ENCODE measurements at regions not wholly inside any gene's neighbourhood (a gene's known extent, or its start where the extent isn't known, plus 50 kb on each side); places are given as distances from the start of the nearest gene placed in this dataset.

DNA sequence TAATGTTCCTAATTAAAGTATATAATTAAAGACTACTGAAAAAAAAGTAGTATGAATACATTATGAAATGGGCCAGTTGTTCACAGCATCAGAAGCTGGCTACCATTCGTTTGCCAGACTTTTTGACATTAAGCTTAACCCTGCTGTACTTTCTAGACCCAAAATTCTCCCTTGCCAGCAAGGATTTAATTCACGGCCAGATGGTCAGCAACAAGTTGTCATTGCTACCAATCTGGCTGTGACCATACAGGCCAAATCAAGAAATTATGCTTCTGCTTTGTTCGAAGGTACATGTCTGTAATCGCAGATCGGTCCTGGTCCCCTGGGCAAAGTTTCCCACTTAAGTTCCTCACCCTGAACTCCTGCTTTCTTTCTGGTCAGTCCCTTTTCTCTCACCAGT is 217.7 kb upstream of the ATXN7L3B start:
- H3K4me1 Mint-ChIP-seq (ENCODE audit: low read depth): no peaks in the 10 kb centered on the region

DNA sequence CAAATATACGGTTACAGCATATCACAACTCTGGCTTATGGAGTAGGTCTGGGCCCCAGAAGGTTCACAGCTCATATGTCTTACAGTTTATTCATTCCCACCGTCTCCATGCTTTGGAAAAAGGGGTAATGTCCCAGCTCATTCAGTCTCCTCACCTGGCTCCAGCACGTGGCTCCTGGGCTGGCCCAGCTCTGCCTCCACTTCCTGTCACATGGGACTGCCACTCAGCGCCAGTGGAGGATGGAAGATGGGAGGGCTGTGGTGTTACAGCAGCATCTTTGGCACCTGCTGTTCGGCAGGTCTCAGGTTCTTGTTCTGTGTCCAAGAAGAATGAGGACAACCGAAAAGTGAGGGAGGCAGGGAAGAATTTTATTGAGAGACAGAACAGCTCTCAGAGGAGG is 216.3 kb upstream of the ATXN7L3B start:
- H3K27me3 Mint-ChIP-seq: no peaks in the 10 kb centered on the region
- H3K27ac Mint-ChIP-seq: no peak overlapping the region
- no peak overlapping the region for H3K4me3 Mint-ChIP-seq
- H3K36me3 Mint-ChIP-seq (ENCODE audit: low read depth): no peaks in the 10 kb centered on the region
- H3K4me1 Mint-ChIP-seq (ENCODE audit: low read depth): no peaks in the 10 kb centered on the region
- intact Hi-C loops (cut with micrococcal nuclease): no loop called here
- no peaks in the 10 kb centered on the region for H3K9me3 Mint-ChIP-seq

More for the DNA sequence above, 217.7 kb upstream of the ATXN7L3B start:
- Mint-ChIP-seq H3K27me3 (no peaks in the 10 kb centered on the region), H3K4me3 (no peak overlapping the region), H3K27ac (no peak overlapping the region), H3K9me3 (no peaks in the 10 kb centered on the region), H3K36me3 (ENCODE audit: low read depth) (no peaks in the 10 kb centered on the region)
- intact Hi-C loops (cut with micrococcal nuclease): no loop called here

DNA sequence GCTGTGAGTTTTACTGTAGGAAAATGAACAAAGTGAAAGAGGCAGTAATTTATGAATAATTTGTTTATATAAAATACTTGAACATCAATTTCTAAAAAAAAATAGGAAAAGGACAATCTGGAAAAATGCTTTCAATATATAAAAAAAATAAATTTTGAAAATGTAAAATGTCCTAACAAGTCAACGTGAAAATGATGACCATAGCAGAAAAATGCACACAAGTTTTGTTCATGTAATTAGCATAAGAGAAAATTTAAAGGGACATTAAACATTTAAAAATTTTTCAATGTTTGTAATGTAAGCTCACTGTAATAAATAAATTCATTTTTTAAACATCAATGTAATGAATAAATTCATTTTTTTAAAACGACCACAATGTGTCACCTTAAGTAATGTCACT is 214.8 kb upstream of the ATXN7L3B start:
- intact Hi-C loops (cut with micrococcal nuclease): no loop called here
- Mint-ChIP-seq H3K27me3 (no peaks in the 10 kb centered on the region), H3K4me3 (no peak overlapping the region), H3K36me3 (ENCODE audit: low read depth) (no peaks in the 10 kb centered on the region), H3K4me1 (ENCODE audit: low read depth) (no peaks in the 10 kb centered on the region), H3K27ac (no peak overlapping the region), H3K9me3 (no peaks in the 10 kb centered on the region)

DNA sequence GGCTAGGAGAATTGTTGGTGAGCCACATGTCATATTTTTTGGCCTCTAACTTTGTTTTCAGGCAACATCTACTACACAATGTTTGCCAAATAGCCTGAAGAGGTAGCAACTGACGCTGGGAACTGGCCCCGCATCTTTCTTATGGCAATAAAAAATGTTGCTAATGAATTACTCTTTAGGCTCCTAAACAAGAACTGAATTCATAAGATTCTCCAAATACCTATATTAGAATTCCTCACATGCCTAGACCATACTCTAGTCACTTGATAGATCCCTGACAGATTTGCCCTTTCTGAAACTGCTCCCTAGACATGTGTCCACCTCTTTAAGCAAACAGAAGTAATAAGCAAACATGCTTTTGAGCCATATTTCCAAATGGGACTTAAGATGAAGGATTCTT is 209.0 kb upstream of the ATXN7L3B start:
- H3K4me1 Mint-ChIP-seq (ENCODE audit: low read depth): no peaks in the 10 kb centered on the region
- intact Hi-C loops (cut with micrococcal nuclease): no loop called here
- H3K4me3 Mint-ChIP-seq: no peak overlapping the region
- H3K36me3 Mint-ChIP-seq (ENCODE audit: low read depth): no peaks in the 10 kb centered on the region
- H3K9me3 Mint-ChIP-seq: no peaks in the 10 kb centered on the region
- no peak overlapping the region for H3K27ac Mint-ChIP-seq
- H3K27me3 Mint-ChIP-seq: no peaks in the 10 kb centered on the region

DNA sequence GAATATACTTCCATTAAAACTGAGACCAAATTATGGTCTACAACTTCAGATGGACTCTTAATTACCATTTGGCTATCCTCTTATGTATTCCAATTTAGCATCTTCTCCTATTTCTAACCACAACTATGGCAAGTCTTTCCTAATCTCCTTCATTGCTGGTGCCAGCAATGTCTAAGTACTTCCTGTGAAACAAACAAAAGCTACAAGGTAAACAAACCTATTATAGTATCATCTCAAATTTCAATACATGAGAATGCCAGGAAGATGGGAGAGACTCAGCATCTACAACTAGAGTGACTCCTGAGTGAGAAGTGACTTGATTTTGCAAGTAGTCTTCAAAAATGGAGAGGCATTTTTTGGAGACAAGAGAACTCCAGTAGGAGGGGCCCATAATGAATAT is 202.9 kb upstream of the ATXN7L3B start:
- H3K4me3 Mint-ChIP-seq: no peak overlapping the region
- H3K9me3 Mint-ChIP-seq: no peaks in the 10 kb centered on the region
- H3K4me1 Mint-ChIP-seq (ENCODE audit: low read depth): no peaks in the 10 kb centered on the region
- H3K27ac Mint-ChIP-seq: no peak overlapping the region
- H3K36me3 Mint-ChIP-seq (ENCODE audit: low read depth): no peaks in the 10 kb centered on the region
- H3K27me3 Mint-ChIP-seq: no peaks in the 10 kb centered on the region
- intact Hi-C loops (cut with micrococcal nuclease): no loop called here

DNA sequence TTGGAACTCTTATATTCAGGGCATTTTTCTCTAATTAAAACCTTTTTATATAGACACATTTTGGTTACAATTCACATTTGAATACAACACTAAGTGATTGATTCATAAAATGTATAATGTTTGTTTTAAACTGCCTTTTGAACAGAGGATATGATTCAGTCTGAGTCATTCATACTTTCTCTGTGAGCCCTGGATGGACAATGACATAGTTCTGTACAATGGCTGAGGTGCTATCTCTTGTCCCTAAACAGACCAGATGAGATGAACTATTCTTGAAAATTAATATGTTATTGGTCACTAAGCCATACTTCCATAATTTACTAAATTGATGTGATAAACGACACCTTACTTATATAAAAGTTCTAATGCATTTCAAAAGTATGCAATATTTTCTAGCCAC is 199.7 kb upstream of the ATXN7L3B start:
- Mint-ChIP-seq H3K4me1 (ENCODE audit: low read depth) (no peaks in the 10 kb centered on the region), H3K4me3 (no peak overlapping the region), H3K27ac (no peak overlapping the region), H3K36me3 (ENCODE audit: low read depth) (no peaks in the 10 kb centered on the region), H3K27me3 (no peaks in the 10 kb centered on the region), H3K9me3 (no peaks in the 10 kb centered on the region)
- intact Hi-C loops (cut with micrococcal nuclease): no loop called here

DNA sequence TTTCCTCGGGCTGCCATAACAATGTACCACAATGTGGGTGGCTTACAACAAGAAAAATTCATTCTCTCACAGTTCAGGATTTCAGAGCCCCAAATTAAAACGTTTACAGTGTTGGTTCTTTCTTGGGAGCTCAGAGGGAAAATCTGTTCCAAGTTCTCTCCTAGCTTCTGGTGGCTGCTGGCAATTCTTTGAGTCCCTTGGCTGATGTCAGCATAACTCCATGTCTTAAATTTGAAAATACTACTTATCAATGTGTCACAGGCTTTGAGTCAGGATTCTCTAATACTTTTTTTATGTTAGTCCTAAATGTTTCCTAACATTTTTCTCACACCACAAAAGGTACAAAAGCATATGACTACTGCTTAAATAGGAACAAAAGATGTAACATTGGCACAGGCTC is 198.4 kb upstream of the ATXN7L3B start:
- no peaks in the 10 kb centered on the region for H3K27me3 Mint-ChIP-seq
- intact Hi-C loops (cut with micrococcal nuclease): no loop called here
- no peak overlapping the region for H3K27ac Mint-ChIP-seq
- no peaks in the 10 kb centered on the region for H3K9me3 Mint-ChIP-seq
- H3K4me1 Mint-ChIP-seq (ENCODE audit: low read depth): no peaks in the 10 kb centered on the region
- H3K36me3 Mint-ChIP-seq (ENCODE audit: low read depth): no peaks in the 10 kb centered on the region
- no peak overlapping the region for H3K4me3 Mint-ChIP-seq

DNA sequence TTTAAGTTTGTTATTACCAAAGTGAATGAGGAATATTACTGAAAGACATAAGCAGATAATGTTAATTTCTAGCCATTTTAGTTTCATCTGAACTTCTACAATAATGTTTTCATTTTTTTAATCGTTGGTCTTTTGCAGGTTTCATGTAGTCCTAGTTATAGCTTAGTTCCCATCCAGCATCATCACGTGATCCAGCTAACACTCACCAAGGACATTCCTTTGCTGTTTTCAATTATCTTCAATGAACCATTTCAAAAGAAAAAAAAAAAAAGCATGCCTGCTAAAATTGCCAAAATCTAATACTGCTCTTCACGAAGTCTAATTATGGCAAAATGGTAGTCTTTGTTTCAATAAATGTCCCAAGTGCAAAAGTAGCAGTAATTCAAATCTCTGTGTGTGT is 187.7 kb upstream of the ATXN7L3B start:
- Mint-ChIP-seq H3K36me3 (ENCODE audit: low read depth) (no peaks in the 10 kb centered on the region), H3K9me3 (peaks cover 8% of the 10 kb centered on the region), H3K4me3 (no peak overlapping the region), H3K27ac (no peak overlapping the region), H3K27me3 (no peaks in the 10 kb centered on the region), H3K4me1 (ENCODE audit: low read depth) (no peaks in the 10 kb centered on the region)
- intact Hi-C loops (cut with micrococcal nuclease): no loop called here

DNA sequence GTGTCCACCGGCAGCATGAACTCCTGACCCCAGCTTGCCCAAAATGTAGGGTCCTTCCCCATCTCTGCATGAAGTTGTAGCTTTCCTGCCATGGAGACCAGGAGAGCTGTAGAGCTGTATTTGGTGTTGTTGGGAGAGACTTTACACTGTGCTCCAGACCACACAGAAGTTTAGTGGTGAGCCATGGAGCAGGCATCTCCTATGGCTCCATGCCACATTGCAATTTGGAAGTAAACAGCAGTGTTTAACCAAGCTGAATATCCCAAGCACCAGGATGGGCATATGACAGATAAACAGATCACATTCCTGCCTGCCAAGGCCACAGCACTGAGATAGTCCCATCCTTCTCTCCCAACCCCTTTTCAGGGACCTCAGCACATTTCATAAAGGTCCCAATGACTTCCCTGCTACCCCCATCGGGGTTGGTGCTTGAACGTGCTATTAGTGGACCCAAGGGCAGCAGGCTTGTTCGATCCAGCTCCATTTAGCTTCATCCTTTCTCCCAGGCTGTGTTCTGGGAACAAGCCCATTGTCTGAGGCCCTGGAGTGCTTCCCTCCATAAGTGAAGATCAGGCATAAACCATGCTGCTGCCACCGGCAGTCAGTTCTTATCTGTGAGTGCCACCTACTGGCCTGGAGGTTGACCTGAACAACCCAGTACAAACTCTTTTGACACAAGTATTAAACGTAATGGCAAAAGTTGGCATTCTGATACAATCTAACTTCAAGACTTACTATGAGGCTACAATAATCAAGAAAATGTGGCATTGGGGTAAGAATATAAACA is 172.3 kb upstream of the ATXN7L3B start:
- H3K4me1 Mint-ChIP-seq (ENCODE audit: low read depth): no peaks in the 10 kb centered on the region
- H3K4me3 Mint-ChIP-seq: no peak overlapping the region
- intact Hi-C loops (cut with micrococcal nuclease): no loop called here
- H3K27ac Mint-ChIP-seq: no peak overlapping the region
- H3K9me3 Mint-ChIP-seq: no peaks in the 10 kb centered on the region
- H3K27me3 Mint-ChIP-seq: no peaks in the 10 kb centered on the region
- H3K36me3 Mint-ChIP-seq (ENCODE audit: low read depth): no peaks in the 10 kb centered on the region

DNA sequence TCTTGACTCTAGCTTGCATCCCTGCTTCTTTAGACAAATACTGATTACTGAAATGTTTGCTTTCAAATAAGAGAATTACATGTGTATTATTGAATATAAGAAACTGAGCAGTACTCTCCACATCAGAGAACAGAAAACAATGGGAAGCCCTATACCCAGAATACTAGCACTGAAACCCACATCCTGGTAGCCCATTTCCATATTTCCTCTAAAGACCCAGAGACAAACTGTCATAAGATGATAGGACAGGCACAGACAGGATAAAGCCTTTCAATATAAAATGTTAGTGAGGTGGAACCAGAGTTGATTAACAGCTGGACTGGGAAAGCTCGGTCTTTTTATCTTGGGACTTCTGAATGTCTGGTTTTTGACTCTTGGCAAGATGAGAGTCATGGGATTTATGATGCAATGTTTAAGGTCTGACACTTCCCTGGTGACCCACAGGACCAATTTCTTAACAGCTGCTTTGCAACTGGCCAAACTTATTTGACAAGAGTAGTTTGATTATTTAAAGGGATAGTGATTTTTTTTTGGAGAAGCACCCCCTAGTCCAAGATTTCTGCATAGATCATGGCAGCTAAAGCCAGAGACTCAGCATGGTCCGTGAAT is 166.9 kb upstream of the ATXN7L3B start:
- H3K4me1 Mint-ChIP-seq (ENCODE audit: low read depth): no peaks in the 10 kb centered on the region
- no peaks in the 10 kb centered on the region for H3K36me3 Mint-ChIP-seq (ENCODE audit: low read depth)
- H3K9me3 Mint-ChIP-seq: no peaks in the 10 kb centered on the region
- H3K27ac Mint-ChIP-seq: no peak overlapping the region
- no peaks in the 10 kb centered on the region for H3K27me3 Mint-ChIP-seq
- H3K4me3 Mint-ChIP-seq: no peak overlapping the region
- intact Hi-C loops (cut with micrococcal nuclease): no loop called here

DNA sequence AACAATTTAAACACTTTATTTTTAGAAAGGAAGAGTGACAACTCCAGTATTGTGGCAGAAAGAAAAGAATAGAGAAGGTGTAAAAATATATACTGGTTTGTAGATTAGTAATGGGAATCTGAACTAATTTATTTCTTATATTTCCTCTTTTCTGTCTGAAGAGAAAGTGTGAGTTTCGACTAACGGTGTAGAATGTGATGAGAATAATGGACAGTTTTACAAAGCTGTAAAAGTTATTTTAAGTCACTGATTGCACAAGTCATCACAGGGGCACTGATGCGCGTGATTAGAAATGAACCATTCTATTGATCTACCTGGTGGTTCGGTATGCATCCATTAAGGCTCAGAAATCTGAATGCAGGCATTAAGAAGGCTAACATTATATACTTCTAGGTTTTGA is 158.5 kb upstream of the ATXN7L3B start:
- H3K27me3 Mint-ChIP-seq: no peaks in the 10 kb centered on the region
- no peaks in the 10 kb centered on the region for H3K36me3 Mint-ChIP-seq (ENCODE audit: low read depth)
- no peak overlapping the region for H3K4me3 Mint-ChIP-seq
- no peaks in the 10 kb centered on the region for H3K9me3 Mint-ChIP-seq
- intact Hi-C loops (cut with micrococcal nuclease): no loop called here
- H3K27ac Mint-ChIP-seq: no peak overlapping the region
- no peaks in the 10 kb centered on the region for H3K4me1 Mint-ChIP-seq (ENCODE audit: low read depth)

DNA sequence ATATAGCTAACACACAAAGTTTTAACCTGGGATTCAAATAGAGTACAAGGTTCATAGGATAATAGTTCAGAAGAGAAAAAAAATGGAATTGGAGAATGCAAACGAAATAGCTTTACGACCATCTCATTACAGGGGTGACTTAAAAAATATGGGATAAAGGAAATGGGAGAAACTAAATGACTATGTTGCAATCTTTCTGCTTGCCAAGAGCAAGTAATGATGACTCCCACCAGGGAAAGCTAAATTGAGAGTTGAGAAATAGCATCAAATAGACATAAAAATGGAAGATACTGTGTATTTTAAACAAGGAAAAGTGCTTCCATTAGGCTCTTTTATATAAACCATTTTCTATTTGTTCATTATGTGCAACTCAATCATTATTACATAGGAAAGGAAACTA is 155.7 kb upstream of the ATXN7L3B start:
- Mint-ChIP-seq H3K4me1 (ENCODE audit: low read depth) (no peaks in the 10 kb centered on the region), H3K27me3 (no peaks in the 10 kb centered on the region)

DNA sequence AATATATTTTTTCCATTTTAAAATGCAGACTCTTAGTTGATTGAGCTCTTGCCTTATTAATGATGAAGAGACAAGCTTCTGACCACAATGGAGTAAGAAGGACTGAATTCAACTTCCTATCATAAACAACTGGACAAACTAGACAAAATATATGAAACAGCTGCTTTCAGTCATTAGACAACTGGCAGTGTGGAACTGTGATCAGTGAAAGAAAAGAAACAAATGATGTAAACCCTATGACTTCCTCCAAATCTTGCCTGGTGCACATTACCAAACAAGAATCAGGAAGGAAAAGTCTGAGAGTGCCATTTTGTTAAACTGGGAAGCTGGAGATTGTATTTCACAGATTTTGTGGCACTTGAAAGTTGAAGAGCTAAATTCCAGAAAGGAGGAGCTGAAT is 154.7 kb upstream of the ATXN7L3B start:
- H3K4me1 Mint-ChIP-seq (ENCODE audit: low read depth): no peaks in the 10 kb centered on the region
- H3K9me3 Mint-ChIP-seq: peaks cover 11% of the 10 kb centered on the region
- H3K36me3 Mint-ChIP-seq (ENCODE audit: low read depth): no peaks in the 10 kb centered on the region
- no peaks in the 10 kb centered on the region for H3K27me3 Mint-ChIP-seq
- intact Hi-C loops (cut with micrococcal nuclease): no loop called here
- H3K27ac Mint-ChIP-seq: no peak overlapping the region
- no peak overlapping the region for H3K4me3 Mint-ChIP-seq

More for the DNA sequence above, 155.7 kb upstream of the ATXN7L3B start:
- H3K9me3 Mint-ChIP-seq: peaks cover under 1% of the 10 kb centered on the region
- H3K27ac Mint-ChIP-seq: no peak overlapping the region
- H3K36me3 Mint-ChIP-seq (ENCODE audit: low read depth): no peaks in the 10 kb centered on the region
- no peak overlapping the region for H3K4me3 Mint-ChIP-seq
- intact Hi-C loops (cut with micrococcal nuclease): no loop called here

DNA sequence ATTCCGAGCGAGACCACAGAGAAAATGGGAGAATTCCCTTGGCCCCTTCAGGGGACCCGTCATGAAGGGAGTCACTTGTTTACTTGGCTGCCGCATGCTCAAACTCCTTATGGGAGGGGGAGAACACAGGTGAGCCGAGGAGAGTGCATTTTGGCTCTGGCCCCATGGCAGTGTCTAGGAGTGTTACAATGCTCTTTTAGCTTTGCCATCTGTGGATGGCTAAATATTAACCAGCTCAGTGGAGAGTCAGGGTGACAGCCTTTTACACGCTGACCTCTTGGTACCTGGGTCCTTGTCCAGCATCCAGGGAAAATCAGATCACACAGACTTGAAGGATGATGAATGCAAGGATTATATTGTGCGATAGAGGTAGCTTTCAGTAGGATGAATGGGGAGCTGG is 146.4 kb upstream of the ATXN7L3B start:
- Mint-ChIP-seq H3K36me3 (ENCODE audit: low read depth) (no peaks in the 10 kb centered on the region), H3K9me3 (peaks cover 34% of the 10 kb centered on the region), H3K4me1 (ENCODE audit: low read depth) (no peaks in the 10 kb centered on the region), H3K27me3 (no peaks in the 10 kb centered on the region), H3K4me3 (no peak overlapping the region), H3K27ac (no peak overlapping the region)
- intact Hi-C loops (cut with micrococcal nuclease): no loop called here

DNA sequence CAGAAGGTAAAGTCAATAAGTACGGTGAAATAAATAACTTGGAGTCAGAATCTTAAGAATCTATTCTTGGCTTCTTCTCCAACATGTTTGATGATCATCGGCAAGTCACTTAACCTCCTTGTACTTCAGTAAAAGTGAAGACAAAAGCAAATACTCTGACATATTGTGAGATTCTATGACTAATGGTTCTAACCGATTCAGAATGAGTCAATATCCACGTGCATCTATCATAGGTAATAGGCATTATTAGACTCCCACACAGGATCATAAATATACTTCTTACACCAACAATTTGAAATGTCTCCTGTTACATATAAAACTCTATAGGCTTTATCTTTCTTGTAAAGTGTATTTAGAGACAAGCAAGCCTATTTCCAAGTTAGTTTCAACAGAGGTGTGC is 144.4 kb upstream of the ATXN7L3B start:
- Mint-ChIP-seq H3K4me3 (no peak overlapping the region), H3K27ac (no peak overlapping the region), H3K27me3 (no peaks in the 10 kb centered on the region), H3K4me1 (ENCODE audit: low read depth) (no peaks in the 10 kb centered on the region), H3K36me3 (ENCODE audit: low read depth) (no peaks in the 10 kb centered on the region), H3K9me3 (peaks cover 20% of the 10 kb centered on the region)
- intact Hi-C loops (cut with micrococcal nuclease): no loop called here

All from dendritic cell treated with granulocyte-macrophage colony-stimulating factor and Interleukin-4, amounts not matched to agents 40 ng/mL and 50 ng/mL, for 4 days (primary cell).